ENCODE measurements at regions not wholly inside any gene's neighbourhood (a gene's known extent, or its start where the extent isn't known, plus 50 kb on each side); places are given as distances from the start of the nearest gene placed in this dataset.

DNA sequence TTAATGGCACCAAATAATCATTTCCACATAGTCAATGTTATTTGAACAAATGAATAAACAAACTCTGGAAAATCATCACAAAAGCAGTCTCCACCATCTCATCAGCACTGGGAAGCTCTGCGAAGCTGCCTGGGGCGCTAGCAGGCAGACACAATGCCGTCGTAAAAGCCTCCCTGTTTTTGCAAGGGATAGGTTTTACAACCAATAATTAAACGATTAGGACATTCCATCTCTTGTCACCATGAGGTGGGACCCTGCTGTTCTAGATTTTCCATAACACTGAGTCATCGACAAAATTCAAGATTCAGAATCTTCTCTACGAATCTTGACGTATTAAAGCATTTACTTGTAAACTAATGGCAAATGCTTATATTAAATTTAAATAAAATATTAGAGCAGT, 172.8 kb upstream of the AKR1E2 start:
- no peaks in the 10 kb centered on the region for H3K27me3 ChIP-seq (ENCODE audit: insufficient read depth, poor library complexity, severe bottlenecking)
- no peak for DNase-seq (ENCODE audit: low read depth in 1 of 2, low spot score in 1 of 2)
- H3K4me3 ChIP-seq (replicated peaks; ENCODE audit: insufficient read depth, low read length), result no peak overlapping the region
- no peak for TF ChIP-seq POLR2AphosphoS5 (IDR thresholded peaks at IDR 0.05; ENCODE audit: low read depth)
- TF ChIP-seq, protein P1, sequence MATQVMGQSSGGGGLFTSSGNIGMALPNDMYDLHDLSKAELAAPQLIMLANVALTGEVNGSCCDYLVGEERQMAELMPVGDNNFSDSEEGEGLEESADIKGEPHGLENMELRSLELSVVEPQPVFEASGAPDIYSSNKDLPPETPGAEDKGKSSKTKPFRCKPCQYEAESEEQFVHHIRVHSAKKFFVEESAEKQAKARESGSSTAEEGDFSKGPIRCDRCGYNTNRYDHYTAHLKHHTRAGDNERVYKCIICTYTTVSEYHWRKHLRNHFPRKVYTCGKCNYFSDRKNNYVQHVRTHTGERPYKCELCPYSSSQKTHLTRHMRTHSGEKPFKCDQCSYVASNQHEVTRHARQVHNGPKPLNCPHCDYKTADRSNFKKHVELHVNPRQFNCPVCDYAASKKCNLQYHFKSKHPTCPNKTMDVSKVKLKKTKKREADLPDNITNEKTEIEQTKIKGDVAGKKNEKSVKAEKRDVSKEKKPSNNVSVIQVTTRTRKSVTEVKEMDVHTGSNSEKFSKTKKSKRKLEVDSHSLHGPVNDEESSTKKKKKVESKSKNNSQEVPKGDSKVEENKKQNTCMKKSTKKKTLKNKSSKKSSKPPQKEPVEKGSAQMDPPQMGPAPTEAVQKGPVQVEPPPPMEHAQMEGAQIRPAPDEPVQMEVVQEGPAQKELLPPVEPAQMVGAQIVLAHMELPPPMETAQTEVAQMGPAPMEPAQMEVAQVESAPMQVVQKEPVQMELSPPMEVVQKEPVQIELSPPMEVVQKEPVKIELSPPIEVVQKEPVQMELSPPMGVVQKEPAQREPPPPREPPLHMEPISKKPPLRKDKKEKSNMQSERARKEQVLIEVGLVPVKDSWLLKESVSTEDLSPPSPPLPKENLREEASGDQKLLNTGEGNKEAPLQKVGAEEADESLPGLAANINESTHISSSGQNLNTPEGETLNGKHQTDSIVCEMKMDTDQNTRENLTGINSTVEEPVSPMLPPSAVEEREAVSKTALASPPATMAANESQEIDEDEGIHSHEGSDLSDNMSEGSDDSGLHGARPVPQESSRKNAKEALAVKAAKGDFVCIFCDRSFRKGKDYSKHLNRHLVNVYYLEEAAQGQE (IDR thresholded peaks at IDR 0.05; ENCODE audit: insufficient replicate concordance, low read depth), result no peak
- H3K27ac ChIP-seq (replicated peaks), result no peak overlapping the region

DNA sequence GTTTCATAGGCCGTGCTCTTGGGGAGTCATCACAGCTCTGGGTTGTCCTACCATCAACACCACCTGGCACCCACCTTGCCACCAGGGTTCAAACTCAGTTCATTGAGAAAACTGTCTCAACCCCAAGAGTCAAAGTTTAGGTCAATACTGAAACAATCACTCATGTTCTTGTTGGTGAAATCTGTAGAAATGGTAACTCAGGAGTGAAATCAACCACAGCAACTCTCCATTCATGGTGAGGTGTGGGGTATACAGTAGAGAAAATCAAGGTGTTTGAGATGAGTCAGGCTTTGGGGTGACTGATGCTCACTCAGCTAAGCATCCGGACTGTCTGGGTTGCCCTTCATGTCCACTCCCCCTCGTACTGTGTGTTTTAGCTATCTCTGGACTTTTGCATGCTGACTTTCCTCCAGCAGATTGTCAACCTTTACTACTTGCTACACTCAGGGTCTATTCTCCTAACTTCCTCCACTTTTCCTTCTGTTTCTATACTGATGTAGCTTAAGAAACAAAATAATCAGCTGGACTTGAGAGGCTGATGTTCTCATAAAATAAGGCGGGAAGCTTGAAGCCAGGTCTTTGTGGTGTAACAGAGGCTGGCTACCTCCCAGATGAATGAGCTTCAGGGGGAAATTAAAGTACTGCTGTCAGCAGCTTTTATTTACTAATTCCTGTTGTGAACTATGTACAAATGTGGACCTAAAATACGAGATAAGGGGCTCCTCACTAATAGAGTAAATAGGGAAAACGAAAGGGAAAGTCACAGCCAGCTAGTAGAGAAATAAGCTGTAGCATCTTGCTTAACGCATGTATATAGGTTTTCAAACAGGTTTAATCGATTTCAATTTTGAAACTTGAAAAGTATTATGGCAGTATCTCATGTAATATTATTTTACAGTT, 173.6 kb upstream of the AKR1E2 start:
- TF ChIP-seq POLR2AphosphoS5 (IDR thresholded peaks at IDR 0.05; ENCODE audit: low read depth) (no peak), SPI1 (IDR thresholded peaks at IDR 0.05; ENCODE audit: borderline replicate concordance, low read depth) (no peak)
- no peak for DNase-seq (ENCODE audit: low read depth in 1 of 2, low spot score in 1 of 2)
- H3K27ac ChIP-seq (replicated peaks), result no peak overlapping the region
- H3K27me3 ChIP-seq (ENCODE audit: insufficient read depth, poor library complexity, severe bottlenecking), result no peaks in the 10 kb centered on the region
- H3K4me3 ChIP-seq (replicated peaks; ENCODE audit: insufficient read depth, low read length), result no peak overlapping the region

DNA sequence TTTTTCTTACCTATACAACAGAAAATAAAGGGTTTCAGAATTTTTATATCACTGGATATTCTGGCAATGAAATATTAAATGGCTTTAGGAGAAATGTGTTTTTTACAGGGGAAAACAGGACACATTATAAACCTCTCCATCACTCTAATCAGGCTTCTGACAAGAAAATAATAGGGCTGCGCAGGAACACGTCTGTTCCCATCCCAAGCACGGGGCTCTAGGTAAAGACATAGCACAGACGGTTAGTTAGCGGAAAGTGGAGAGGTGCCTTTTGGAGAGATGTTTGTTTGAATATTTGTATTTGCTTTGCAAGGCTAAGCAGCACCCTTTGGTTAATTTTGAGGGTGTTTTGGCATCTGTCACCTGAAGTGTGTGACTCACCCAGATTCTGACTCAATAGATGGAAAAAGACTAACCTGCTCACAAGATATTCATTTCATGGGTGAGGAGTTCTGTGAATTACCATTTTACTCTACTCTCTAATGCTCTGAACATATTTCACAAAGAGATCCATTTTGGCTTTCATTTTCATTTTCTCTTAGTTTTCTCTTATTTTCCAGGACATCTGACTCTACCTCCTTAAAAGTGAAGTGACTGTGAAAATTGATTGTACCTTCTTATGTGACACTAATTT, 174.5 kb upstream of the AKR1E2 start:
- DNase-seq (ENCODE audit: low read depth in 1 of 2, low spot score in 1 of 2), result no peak
- no peak overlapping the region for H3K27ac ChIP-seq (replicated peaks)

DNA sequence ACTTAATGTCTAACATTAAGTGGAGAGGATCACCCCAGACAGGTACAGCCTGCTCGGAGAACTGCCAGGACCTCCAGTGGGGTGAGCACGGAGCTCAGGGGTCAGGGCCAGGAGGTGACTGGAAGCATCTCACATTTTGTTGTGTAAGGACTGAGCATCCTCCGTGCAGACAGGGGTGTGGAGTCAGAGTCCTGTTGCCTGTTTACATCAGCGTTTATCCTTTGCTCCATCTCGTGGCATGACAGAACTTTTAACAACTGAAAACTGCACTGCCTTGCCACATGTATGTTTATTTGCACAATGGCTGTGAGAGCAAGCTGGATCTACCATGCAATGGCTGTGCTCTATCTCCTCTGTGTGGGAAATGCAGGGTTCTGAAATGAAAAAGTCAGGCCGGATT, 175.4 kb upstream of the AKR1E2 start:
- TF ChIP-seq, protein P2, sequence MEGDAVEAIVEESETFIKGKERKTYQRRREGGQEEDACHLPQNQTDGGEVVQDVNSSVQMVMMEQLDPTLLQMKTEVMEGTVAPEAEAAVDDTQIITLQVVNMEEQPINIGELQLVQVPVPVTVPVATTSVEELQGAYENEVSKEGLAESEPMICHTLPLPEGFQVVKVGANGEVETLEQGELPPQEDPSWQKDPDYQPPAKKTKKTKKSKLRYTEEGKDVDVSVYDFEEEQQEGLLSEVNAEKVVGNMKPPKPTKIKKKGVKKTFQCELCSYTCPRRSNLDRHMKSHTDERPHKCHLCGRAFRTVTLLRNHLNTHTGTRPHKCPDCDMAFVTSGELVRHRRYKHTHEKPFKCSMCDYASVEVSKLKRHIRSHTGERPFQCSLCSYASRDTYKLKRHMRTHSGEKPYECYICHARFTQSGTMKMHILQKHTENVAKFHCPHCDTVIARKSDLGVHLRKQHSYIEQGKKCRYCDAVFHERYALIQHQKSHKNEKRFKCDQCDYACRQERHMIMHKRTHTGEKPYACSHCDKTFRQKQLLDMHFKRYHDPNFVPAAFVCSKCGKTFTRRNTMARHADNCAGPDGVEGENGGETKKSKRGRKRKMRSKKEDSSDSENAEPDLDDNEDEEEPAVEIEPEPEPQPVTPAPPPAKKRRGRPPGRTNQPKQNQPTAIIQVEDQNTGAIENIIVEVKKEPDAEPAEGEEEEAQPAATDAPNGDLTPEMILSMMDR (IDR thresholded peaks at IDR 0.05; ENCODE audit: insufficient read depth, low read length), result no peak
- TF ChIP-seq SPI1 (IDR thresholded peaks at IDR 0.05; ENCODE audit: borderline replicate concordance, low read depth) (no peak), POLR2AphosphoS5 (IDR thresholded peaks at IDR 0.05; ENCODE audit: low read depth) (no peak), GABPA (IDR thresholded peaks at IDR 0.05; ENCODE audit: low read depth) (no peak)
- TF ChIP-seq, protein P1 (IDR thresholded peaks at IDR 0.05; ENCODE audit: insufficient replicate concordance, low read depth), result no peak
- Histone ChIP-seq H3K4me3 (replicated peaks; ENCODE audit: insufficient read depth, low read length) (no peak overlapping the region), H3K27ac (replicated peaks) (no peak overlapping the region)

More for the DNA sequence above, 174.5 kb upstream of the AKR1E2 start:
- Histone ChIP-seq H3K4me3 (replicated peaks; ENCODE audit: insufficient read depth, low read length) (no peak overlapping the region), H3K27me3 (ENCODE audit: insufficient read depth, poor library complexity, severe bottlenecking) (no peaks in the 10 kb centered on the region)
- TF ChIP-seq, protein P2 (IDR thresholded peaks at IDR 0.05; ENCODE audit: insufficient read depth, low read length), result no peak
- TF ChIP-seq SPI1 (IDR thresholded peaks at IDR 0.05; ENCODE audit: borderline replicate concordance, low read depth) (no peak), GABPA (IDR thresholded peaks at IDR 0.05; ENCODE audit: low read depth) (no peak), POLR2AphosphoS5 (IDR thresholded peaks at IDR 0.05; ENCODE audit: low read depth) (no peak)
- TF ChIP-seq, protein P1 (IDR thresholded peaks at IDR 0.05; ENCODE audit: insufficient replicate concordance, low read depth), result no peak

More for the DNA sequence above, 175.4 kb upstream of the AKR1E2 start:
- H3K27me3 ChIP-seq (ENCODE audit: insufficient read depth, poor library complexity, severe bottlenecking), result no peaks in the 10 kb centered on the region
- DNase-seq (ENCODE audit: low read depth in 1 of 2, low spot score in 1 of 2), result no peak
